Neural crest cell (in vitro differentiated cells): ENCODE measurements at regions not wholly inside any gene's neighbourhood (a gene's known extent, or its start where the extent isn't known, plus 50 kb on each side); places are given as distances from the start of the nearest gene placed in this dataset.
A peak's percentile ranks its signal among the peaks of the same experiment; 100 is the strongest.

Experiments
- DNase-seq: peaks from one replicate; pipeline ENCODE4 v3.0.0; 2021; ENCODE audit warnings: low read depth, mixed read lengths, low spot score
- H3K27ac Mint-ChIP-seq: one replicate; pipeline ENCODE4 v1.8.0; 2021; ENCODE audit warnings: mild to moderate bottlenecking, mixed read lengths; ENCODE audit not compliant: unreplicated experiment
- H3K27me3 Mint-ChIP-seq: 2 replicates; pipeline ENCODE4 v1.8.0; 2021; ENCODE audit warnings: low read depth, mild to moderate bottlenecking, mixed read lengths
- H3K36me3 Mint-ChIP-seq: 2 replicates; pipeline ENCODE4 v1.8.0; 2021; ENCODE audit warnings: low read depth, mild to moderate bottlenecking, mixed read lengths
- H3K4me1 Mint-ChIP-seq: 2 replicates; pipeline ENCODE4 v1.8.0; 2021; ENCODE audit warnings: mixed read lengths
- H3K4me3 Mint-ChIP-seq: one replicate; pipeline ENCODE4 v1.8.0; 2021; ENCODE audit warnings: mild to moderate bottlenecking, mixed read lengths
- H3K9me3 Mint-ChIP-seq: 2 replicates; pipeline ENCODE4 v1.8.0; 2021; ENCODE audit warnings: mixed read lengths
- CTCF ChIP-seq: fragments of 200-600 bp; sonication (generic); conservative IDR thresholded peaks from 2 replicates; pipeline ENCODE4 v1.5.0; 2021; ENCODE audit warnings: antibody characterized with exemption, mild to moderate bottlenecking

GRCh38 chr3:72487946-72488737 lies 360.1 kb downstream of the SHQ1 start:
- H3K27ac Mint-ChIP-seq: no peak overlapping the region
- peaks cover 42% of the 10 kb centered on the region for H3K4me1 Mint-ChIP-seq
- H3K36me3 Mint-ChIP-seq: no peaks in the 10 kb centered on the region

GRCh38 chr3:72487078-72487765 lies 361.0 kb downstream of the SHQ1 start:
- Mint-ChIP-seq H3K27ac (no peak overlapping the region), H3K4me1 (peaks cover 49% of the 10 kb centered on the region), H3K4me3 (peak overlapping the region; percentile 38), H3K27me3 (peaks cover 7% of the 10 kb centered on the region), H3K36me3 (no peaks in the 10 kb centered on the region), H3K9me3 (no peaks in the 10 kb centered on the region)
- TF ChIP-seq CTCF: no peak
- DNase-seq: no peak

More at GRCh38 chr3:72487946-72488737, 360.1 kb downstream of the SHQ1 start:
- TF ChIP-seq CTCF: no peak
- no peaks in the 10 kb centered on the region for H3K9me3 Mint-ChIP-seq
- no peak for DNase-seq
- peaks cover 7% of the 10 kb centered on the region for H3K27me3 Mint-ChIP-seq
- H3K4me3 Mint-ChIP-seq: no peak overlapping the region

- DNase-seq: no peak
- Mint-ChIP-seq H3K27me3 (peaks cover 7% of the 10 kb centered on the region), H3K36me3 (no peaks in the 10 kb centered on the region), H3K27ac (no peak overlapping the region), H3K9me3 (no peaks in the 10 kb centered on the region), H3K4me1 (peaks cover 35% of the 10 kb centered on the region), H3K4me3 (no peak overlapping the region)
- TF ChIP-seq CTCF: no peak
These were observed 362.6 kb downstream of the SHQ1 start for GRCh38 chr3:72485641-72486040.

- no peaks in the 10 kb centered on the region for H3K36me3 Mint-ChIP-seq
- no peak for DNase-seq
- no peak overlapping the region for H3K4me3 Mint-ChIP-seq
- no peak overlapping the region for H3K27ac Mint-ChIP-seq
- peaks cover 24% of the 10 kb centered on the region for H3K4me1 Mint-ChIP-seq
- H3K27me3 Mint-ChIP-seq: peaks cover 11% of the 10 kb centered on the region
- no peaks in the 10 kb centered on the region for H3K9me3 Mint-ChIP-seq
- no peak for TF ChIP-seq CTCF
These were observed 364.6 kb downstream of the SHQ1 start for GRCh38 chr3:72483554-72484104.

GRCh38 chr3:72482589-72483321 lies 365.5 kb downstream of the SHQ1 start:
- peaks cover 10% of the 10 kb centered on the region for H3K27me3 Mint-ChIP-seq
- DNase-seq: no peak
- H3K36me3 Mint-ChIP-seq: no peaks in the 10 kb centered on the region
- no peak for TF ChIP-seq CTCF
- no peak overlapping the region for H3K4me3 Mint-ChIP-seq
- peaks cover 19% of the 10 kb centered on the region for H3K4me1 Mint-ChIP-seq
- no peak overlapping the region for H3K27ac Mint-ChIP-seq
- H3K9me3 Mint-ChIP-seq: no peaks in the 10 kb centered on the region
